GM12878 (cell line): ENCODE measurements at regions not wholly inside any gene's neighbourhood (a gene's known extent, or its start where the extent isn't known, plus 50 kb on each side); places are given as distances from the start of the nearest gene placed in this dataset.
"Not testable (repeated sequence)": the region's sequence is repeated elsewhere in the genome, so short reads cannot be mapped to it uniquely, and the experiment has no call there.

Experiments used
- ATAC-seq: fragments of 200-7000 bp; cut with Tn5 transposase; 3 replicates; pipeline ENCODE4 v1.9.1; 2020; ENCODE audit warnings: mild to moderate bottlenecking, moderate library complexity
- BruUV-seq: library from RNA; stranded (reverse); fragments of 400-500 nt; replicated peaks from 2 replicates; lab custom pipeline; 2021; lab: Mats Ljungman, UMichigan
- CTCF ChIA-PET: fragments of 300-600 bp; sonication (Branson Sonifier 250); formaldehyde crosslinking; extraction: SDS; loops from one replicate; lab custom pipeline; 2021; ENCODE audit warnings: inconsistent platforms; lab: Yijun Ruan, JAX
- POLR2A ChIA-PET: fragments of 350-600 bp; formaldehyde crosslinking; extraction: SDS; loops from one replicate; lab custom pipeline; 2021; ENCODE audit warnings: inconsistent platforms; lab: Charles Lee
- RAD21 ChIA-PET: fragments of 300-600 bp; sonication (Branson Sonifier 250); formaldehyde crosslinking; loops from one replicate; lab custom pipeline; 2023; ENCODE audit warnings: antibody characterized with exemption; ENCODE audit not compliant: unreplicated experiment; lab: Charles Lee
- SMC1A ChIA-PET: fragments of 300-600 bp; sonication (Branson Sonifier 250); formaldehyde crosslinking; loops from one replicate; lab custom pipeline; 2023; ENCODE audit not compliant: unreplicated experiment, uncharacterized antibody; lab: Charles Lee
- DNase-seq: peaks from one replicate; pipeline ENCODE4 v3.0.0-alpha.2; 2011; ENCODE audit warnings: low read depth, low spot score
- FAIRE-seq: peaks from 3 replicates; lab custom pipeline; 2011; peaks lifted over from hg19 to GRCh38; lab: Jason Lieb, UNC
- H2AFZ ChIP-seq: 2 replicates; pipeline ENCODE4 v1.6.0; 2011; ENCODE audit warnings: low read depth, low read length, control low read depth; ENCODE audit not compliant: control insufficient read depth
- H3K27ac ChIP-seq: 2 replicates; pipeline ENCODE4 v1.5.1; 2011; ENCODE audit warnings: control low read depth; ENCODE audit not compliant: control insufficient read depth, insufficient read depth
- H3K27me3 ChIP-seq, 2 experiments: replicated peaks in 1 of 2; 2 replicates each; pipeline versions ENCODE4 v1.6.0 to v1.6.1; 2011; ENCODE audit warnings: low read length in 1 of 2; ENCODE audit not compliant: control insufficient read depth in 2 of 2, insufficient read depth in 2 of 2
- H3K36me3 ChIP-seq, 2 experiments: 2 replicates each; pipeline ENCODE4 v1.5.1; 2011; ENCODE audit warnings: low read length in 1 of 2; ENCODE audit not compliant: control insufficient read depth in 2 of 2, insufficient read depth in 2 of 2
- H3K4me1 ChIP-seq: 2 replicates; pipeline ENCODE4 v1.6.1; 2011; ENCODE audit warnings: mild to moderate bottlenecking, low read length, moderate library complexity, mixed read lengths; ENCODE audit not compliant: control insufficient read depth, insufficient read depth
- H3K4me2 ChIP-seq: 2 replicates; pipeline ENCODE4 v1.6.0; 2011; ENCODE audit warnings: control low read depth; ENCODE audit not compliant: control insufficient read depth, insufficient read depth
- H3K4me3 ChIP-seq: fragments of 200-600 bp; sonication (generic); 2 replicates; pipeline ENCODE4 v1.5.1; 2016
- H3K79me2 ChIP-seq: 2 replicates; pipeline ENCODE4 v1.6.0; 2011; ENCODE audit warnings: low read length; ENCODE audit not compliant: control insufficient read depth, insufficient read depth
- H3K9ac ChIP-seq: 2 replicates; pipeline ENCODE4 v1.8.0; 2011; ENCODE audit warnings: low read length, control low read depth, mixed read lengths; ENCODE audit not compliant: control insufficient read depth, insufficient read depth
- H3K9me3 ChIP-seq: replicated peaks from 3 replicates; pipeline ENCODE4 v1.5.1; 2011; ENCODE audit warnings: mild to moderate bottlenecking, low read length; ENCODE audit not compliant: control insufficient read depth, insufficient read depth
- H4K20me1 ChIP-seq: 2 replicates; pipeline ENCODE4 v1.6.0; 2011; ENCODE audit not compliant: control insufficient read depth, insufficient read depth
- ATF7 ChIP-seq: fragments of 450-650 bp; IDR thresholded peaks from 2 replicates; pipeline ENCODE4 v1.6.1; 2016; ENCODE audit warnings: low read depth, mild to moderate bottlenecking
- CBFB ChIP-seq: IDR thresholded peaks from 2 replicates; pipeline ENCODE4 v1.6.1; 2016; ENCODE audit warnings: antibody characterized with exemption, low read depth
- CHD1 ChIP-seq: IDR thresholded peaks from 2 replicates; pipeline ENCODE4 v1.6.1; 2012; ENCODE audit warnings: low read depth, low read length, improper control_type of control experiment
- ETV6 ChIP-seq, 2 experiments: fragments of 450-650 bp in 1 of 2; IDR thresholded peaks in 1 of 2; conservative IDR thresholded peaks in 1 of 2; 2 replicates each; pipeline ENCODE4 v1.6.1; 2014; ENCODE audit warnings: antibody characterized with exemption in 1 of 2, borderline replicate concordance in 1 of 2, low read depth in 1 of 2, mild to moderate bottlenecking in 1 of 2, moderate library complexity in 1 of 2
- KLF5 ChIP-seq: fragments of 450-650 bp; IDR thresholded peaks from 2 replicates; pipeline ENCODE4 v1.6.1; 2014; ENCODE audit warnings: mild to moderate bottlenecking; ENCODE audit not compliant: partially characterized antibody
- MAX ChIP-seq: IDR thresholded peaks from 2 replicates; pipeline ENCODE4 v1.6.1; 2012; ENCODE audit warnings: low read depth, low read length, improper control_type of control experiment
- MLLT1 ChIP-seq: fragments of 450-650 bp; IDR thresholded peaks from 2 replicates; pipeline ENCODE4 v1.6.1; 2016; ENCODE audit warnings: mild to moderate bottlenecking
- NR2C2 ChIP-seq: IDR thresholded peaks from 2 replicates; pipeline ENCODE4 v1.6.1; 2011; ENCODE audit warnings: borderline replicate concordance, low read depth; ENCODE audit not compliant: control insufficient read depth, insufficient read length
- SUPT20H ChIP-seq: IDR thresholded peaks from 2 replicates; pipeline ENCODE4 v1.6.1; 2011; ENCODE audit warnings: low read depth, mild to moderate bottlenecking, low read length, moderate library complexity, borderline replicate concordance; ENCODE audit not compliant: control insufficient read depth
- YY1 ChIP-seq: IDR thresholded peaks from 2 replicates; pipeline ENCODE4 v1.6.1; 2011; ENCODE audit warnings: low read depth, mild to moderate bottlenecking, low read length
- ZZZ3 ChIP-seq: IDR thresholded peaks from 2 replicates; pipeline ENCODE4 v1.6.1; 2011; ENCODE audit warnings: low read depth; ENCODE audit not compliant: control insufficient read depth, insufficient read length
- WGBS: methylation state at CpG from one replicate; pipeline ENCODE4 v1.1.6; 2016; ENCODE audit warnings: low lambda C conversion rate; ENCODE audit not compliant: insufficient replicate concordance, insufficient coverage; ENCODE audit errors: missing lambda C conversion rate; 5-methylcytosine and 5-hydroxymethylcytosine counted together
- in situ Hi-C: fragments of 300-500 bp; cut with MboI; formaldehyde crosslinking; loops from 9 replicates; pipeline ENCODE4 v1.14.3; 2018; ENCODE audit warnings: mixed read lengths
- intact Hi-C: fragments of 100-400 bp; cut with micrococcal nuclease; formaldehyde crosslinking; loops from one replicate; pipeline ENCODE4 v1.14.2; 2022; ENCODE audit not compliant: unreplicated experiment

GRCh38 chr11:45005106-45005505 lies 54.4 kb upstream of the TP53I11 start (continued):
- TF ChIP-seq SUPT20H (no peak), NR2C2 (no peak), MAX (no peak)
- TF ChIP-seq, all 136 proteins: peak for 0

- Histone ChIP-seq H3K79me2 (no peaks in the 10 kb centered on the region), H3K36me3 (no peaks in the 10 kb centered on the region), H3K27me3 (no peaks in the 10 kb centered on the region), H4K20me1 (no peaks in the 10 kb centered on the region), H3K27ac (no peak overlapping the region), H3K9ac (no peak overlapping the region), H3K4me2 (no peak overlapping the region), H3K4me3 (no peak overlapping the region), H3K9me3 (no peaks in the 10 kb centered on the region), H3K4me1 (no peaks in the 10 kb centered on the region), H2AFZ (no peak overlapping the region)
- SMC1A ChIA-PET = no interaction called here
- POLR2A ChIA-PET = no interaction called here
- TF ChIP-seq ZZZ3 = no peak
- no peak for TF ChIP-seq ATF7
- TF ChIP-seq ETV6 (conservative IDR thresholded peaks at IDR 0.05 in 1 of 2, IDR thresholded peaks at IDR 0.05 in 1 of 2; ENCODE audit: borderline replicate concordance in 1 of 2, low read depth in 1 of 2) = no peak
- TF ChIP-seq MLLT1 = no peak
- TF ChIP-seq CHD1 = no peak
- TF ChIP-seq KLF5 = no peak
- TF ChIP-seq YY1 = no peak
- TF ChIP-seq CBFB = no peak
- BruUV-seq = no TSS peak
- CTCF ChIA-PET = no interaction called here
- no peak for DNase-seq
- WGBS = 36% methylated on average over 8 of the region's 8 CpGs
- RAD21 ChIA-PET = no interaction called here
- in situ Hi-C loops (no loop called here), intact Hi-C loops (no loop called here)
- no peak for ATAC-seq
- no peak for FAIRE-seq
These were observed 56.3 kb upstream of the TP53I11 start for GRCh38 chr11:45007011-45007410.

GRCh38 chr11:45015983-45016382 lies 65.3 kb upstream of the TP53I11 start:
- DNase-seq, RAD21 ChIA-PET, H3K9me3 ChIP-seq, H3K36me3 ChIP-seq, H3K27me3 ChIP-seq, H3K4me2 ChIP-seq, H4K20me1 ChIP-seq, H3K27ac ChIP-seq, CTCF ChIA-PET, H3K79me2 ChIP-seq, SMC1A ChIA-PET, FAIRE-seq, BruUV-seq, H3K4me3 ChIP-seq, H3K9ac ChIP-seq, H2AFZ ChIP-seq, ATAC-seq, intact Hi-C loops, in situ Hi-C loops, POLR2A ChIA-PET, H3K4me1 ChIP-seq: not testable (repeated sequence)
- 16% methylated on average over 5 of the region's 5 CpGs for WGBS
